IPS DF 19.7 (cell line): ENCODE measurements at regions not wholly inside any gene's neighbourhood (a gene's known extent, or its start where the extent isn't known, plus 50 kb on each side); places are given as distances from the start of the nearest gene placed in this dataset.
"Not testable (repeated sequence)": the region's sequence is repeated elsewhere in the genome, so short reads cannot be mapped to it uniquely, and the experiment has no call there.

Source experiments
- DNase-seq: peaks from one replicate; pipeline ENCODE4 v3.0.0-alpha.2; 2013; ENCODE audit warnings: low read depth, low spot score

GRCh38 chr5:1588071-1588694 is 64.4 kb upstream of the LPCAT1 start:
- DNase-seq, result not testable (repeated sequence)

GRCh38 chr5:1583081-1583875 is 59.5 kb upstream of the LPCAT1 start:
- DNase-seq, result not testable (repeated sequence)

- DNase-seq, result not testable (repeated sequence)
Observed at GRCh38 chr5:1579389-1579788, 55.6 kb upstream of the LPCAT1 start.

- not testable (repeated sequence) for DNase-seq
Observed at GRCh38 chr5:1576851-1577250, 53.1 kb upstream of the LPCAT1 start.

GRCh38 chr5:1575991-1576714 is 52.4 kb upstream of the LPCAT1 start:
- DNase-seq, result not testable (repeated sequence)

- not testable (repeated sequence) for DNase-seq
Observed at GRCh38 chr5:1575491-1575890, 51.7 kb upstream of the LPCAT1 start.

GRCh38 chr5:1574023-1574318 is 50.2 kb upstream of the LPCAT1 start:
- not testable (repeated sequence) for DNase-seq

GRCh38 chr5:1573217-1574022 is 49.7 kb upstream of the LPCAT1 start:
- DNase-seq, result not testable (repeated sequence)
